ENCODE measurements at regions not wholly inside any gene's neighbourhood (a gene's known extent, or its start where the extent isn't known, plus 50 kb on each side); places are given as distances from the start of the nearest gene placed in this dataset.

- no peak for TF ChIP-seq CTCF (IDR thresholded peaks at IDR 0.05; ENCODE audit: partially characterized antibody, unreplicated experiment)
- Mint-ChIP-seq H3K27me3 (ENCODE audit: unreplicated experiment) (peaks cover 5% of the 10 kb centered on the region), H3K36me3 (ENCODE audit: unreplicated experiment) (no peaks in the 10 kb centered on the region), H3K4me3 (ENCODE audit: unreplicated experiment) (no peak overlapping the region), H3K4me1 (ENCODE audit: low read depth, unreplicated experiment) (peaks cover 16% of the 10 kb centered on the region), H3K9me3 (ENCODE audit: unreplicated experiment) (peaks cover 2% of the 10 kb centered on the region), H3K27ac (ENCODE audit: unreplicated experiment) (no peak overlapping the region)
- no peak for DNase-seq
These were observed 296.5 kb downstream of the MTX2 start for GRCh38 chr2:176565641-176566323.

- H3K27me3 Mint-ChIP-seq (ENCODE audit: unreplicated experiment): peaks cover 5% of the 10 kb centered on the region
- DNase-seq: no peak
- peaks cover 2% of the 10 kb centered on the region for H3K9me3 Mint-ChIP-seq (ENCODE audit: unreplicated experiment)
- peaks cover 16% of the 10 kb centered on the region for H3K4me1 Mint-ChIP-seq (ENCODE audit: low read depth, unreplicated experiment)
- H3K36me3 Mint-ChIP-seq (ENCODE audit: unreplicated experiment): no peaks in the 10 kb centered on the region
- no peak for TF ChIP-seq CTCF (IDR thresholded peaks at IDR 0.05; ENCODE audit: partially characterized antibody, unreplicated experiment)
- H3K4me3 Mint-ChIP-seq (ENCODE audit: unreplicated experiment): no peak overlapping the region
- no peak overlapping the region for H3K27ac Mint-ChIP-seq (ENCODE audit: unreplicated experiment)
These were observed 297.3 kb downstream of the MTX2 start for GRCh38 chr2:176566496-176566895.

GRCh38 chr2:176566961-176567360, 297.7 kb downstream of the MTX2 start:
- Mint-ChIP-seq H3K9me3 (ENCODE audit: unreplicated experiment) (peaks cover 2% of the 10 kb centered on the region), H3K27me3 (ENCODE audit: unreplicated experiment) (peaks cover 5% of the 10 kb centered on the region), H3K27ac (ENCODE audit: unreplicated experiment) (no peak overlapping the region), H3K4me3 (ENCODE audit: unreplicated experiment) (no peak overlapping the region), H3K36me3 (ENCODE audit: unreplicated experiment) (no peaks in the 10 kb centered on the region), H3K4me1 (ENCODE audit: low read depth, unreplicated experiment) (peaks cover 16% of the 10 kb centered on the region)
- no peak for TF ChIP-seq CTCF (IDR thresholded peaks at IDR 0.05; ENCODE audit: partially characterized antibody, unreplicated experiment)
- DNase-seq: no peak

GRCh38 chr2:176567361-176567760, 298.1 kb downstream of the MTX2 start:
- no peak for TF ChIP-seq CTCF (IDR thresholded peaks at IDR 0.05; ENCODE audit: partially characterized antibody, unreplicated experiment)
- H3K27me3 Mint-ChIP-seq (ENCODE audit: unreplicated experiment): peaks cover 5% of the 10 kb centered on the region
- peaks cover 2% of the 10 kb centered on the region for H3K9me3 Mint-ChIP-seq (ENCODE audit: unreplicated experiment)

GRCh38 chr2:176569574-176569973, 300.3 kb downstream of the MTX2 start:
- Mint-ChIP-seq H3K36me3 (ENCODE audit: unreplicated experiment) (no peaks in the 10 kb centered on the region), H3K9me3 (ENCODE audit: unreplicated experiment) (no peaks in the 10 kb centered on the region), H3K4me1 (ENCODE audit: low read depth, unreplicated experiment) (peaks cover 13% of the 10 kb centered on the region), H3K27ac (ENCODE audit: unreplicated experiment) (peak overlapping the region; percentile 77), H3K27me3 (ENCODE audit: unreplicated experiment) (peaks cover 1% of the 10 kb centered on the region), H3K4me3 (ENCODE audit: unreplicated experiment) (peak overlapping the region; percentile 9)
- peak; percentile 66 for DNase-seq
- TF ChIP-seq CTCF (IDR thresholded peaks at IDR 0.05; ENCODE audit: partially characterized antibody, unreplicated experiment): no peak

More at GRCh38 chr2:176567361-176567760, 298.1 kb downstream of the MTX2 start:
- Mint-ChIP-seq H3K36me3 (ENCODE audit: unreplicated experiment) (no peaks in the 10 kb centered on the region), H3K27ac (ENCODE audit: unreplicated experiment) (no peak overlapping the region), H3K4me1 (ENCODE audit: low read depth, unreplicated experiment) (peaks cover 16% of the 10 kb centered on the region), H3K4me3 (ENCODE audit: unreplicated experiment) (no peak overlapping the region)
- no peak for DNase-seq
